Stimulated activated CD4-positive, alpha-beta T cell treated with anti-CD3 and anti-CD28 coated beads, Interleukin-12 subunit alpha, Interleukin-12 subunit beta, amount 100 ng/mL, for 48 hours (primary cell): ENCODE measurements at regions not wholly inside any gene's neighbourhood (a gene's known extent, or its start where the extent isn't known, plus 50 kb on each side); places are given as distances from the start of the nearest gene placed in this dataset.
"Not testable (repeated sequence)": the region's sequence is repeated elsewhere in the genome, so short reads cannot be mapped to it uniquely, and the experiment has no call there.

Source experiments
- DNase-seq, 3 donors: peaks; one replicate each; pipeline ENCODE4 v3.0.0-alpha.2; 2020; ENCODE audit warnings: low read depth in 2 of 3, low spot score in 1 of 3

GRCh38 chr5:96483878-96484277, 50.8 kb upstream of the PCSK1 start:
- no peak for DNase-seq

- no peak for DNase-seq
Observed at GRCh38 chr5:96487859-96488258, 54.8 kb upstream of the PCSK1 start.

- DNase-seq = no peak
Observed at GRCh38 chr5:96489532-96489931, 56.5 kb upstream of the PCSK1 start.

- no peak for DNase-seq
Observed at GRCh38 chr5:96492459-96493047, 59.5 kb upstream of the PCSK1 start.

GRCh38 chr5:96493219-96493790, 60.3 kb upstream of the PCSK1 start:
- no peak for DNase-seq

GRCh38 chr5:96495412-96495811, 62.4 kb upstream of the PCSK1 start:
- not testable (repeated sequence) for DNase-seq

- not testable (repeated sequence) for DNase-seq
Observed at GRCh38 chr5:96497027-96497426, 64.0 kb upstream of the PCSK1 start.

GRCh38 chr5:96499753-96500345, 66.8 kb upstream of the PCSK1 start:
- DNase-seq = no peak

- DNase-seq = no peak
Observed at GRCh38 chr5:96501991-96502646, 69.1 kb upstream of the PCSK1 start.

GRCh38 chr5:96503501-96504236, 70.6 kb upstream of the PCSK1 start:
- no peak for DNase-seq

- DNase-seq = no peak
Observed at GRCh38 chr5:96506376-96506775, 73.3 kb upstream of the PCSK1 start.

GRCh38 chr5:96506866-96507527, 73.9 kb upstream of the PCSK1 start:
- DNase-seq = no peak

- no peak for DNase-seq
Observed at GRCh38 chr5:96509316-96509715, 76.3 kb upstream of the PCSK1 start.

GRCh38 chr5:96509721-96510350, 76.8 kb upstream of the PCSK1 start:
- no peak for DNase-seq

GRCh38 chr5:96516631-96517071, 83.6 kb upstream of the PCSK1 start:
- DNase-seq = no peak

GRCh38 chr5:96517295-96517694, 84.2 kb upstream of the PCSK1 start:
- DNase-seq = no peak

- no peak for DNase-seq
Observed at GRCh38 chr5:96520345-96520744, 87.3 kb upstream of the PCSK1 start.

- no peak for DNase-seq
Observed at GRCh38 chr5:96522635-96523355, 89.7 kb upstream of the PCSK1 start.

- DNase-seq = no peak
Observed at GRCh38 chr5:96527768-96528661, 95.0 kb upstream of the PCSK1 start.
